Mesendoderm (in vitro differentiated cells): ENCODE measurements at regions not wholly inside any gene's neighbourhood (a gene's known extent, or its start where the extent isn't known, plus 50 kb on each side); places are given as distances from the start of the nearest gene placed in this dataset.

Experiments used
- DNase-seq: peaks from one replicate; pipeline ENCODE4 v3.0.0; 2013
- H2AK5ac ChIP-seq: 2 replicates; pipeline ENCODE4 v1.6.1; 2013; ENCODE audit warnings: low read length, inconsistent platforms
- H2BK120ac ChIP-seq: 2 replicates; pipeline ENCODE4 v1.6.1; 2013; ENCODE audit warnings: low read depth, mild to moderate bottlenecking, low read length, moderate library complexity, mixed read lengths
- H2BK15ac ChIP-seq: replicated peaks from 2 replicates; pipeline ENCODE4 v1.6.1; 2013; ENCODE audit warnings: low read depth, mild to moderate bottlenecking, moderate library complexity
- H2BK5ac ChIP-seq: 2 replicates; pipeline ENCODE4 v1.6.1; 2013; ENCODE audit warnings: low read length, inconsistent platforms
- H3K18ac ChIP-seq: 2 replicates; pipeline ENCODE4 v1.6.1; 2013; ENCODE audit warnings: mild to moderate bottlenecking, low read length, mixed read lengths
- H3K23ac ChIP-seq: one replicate; pipeline ENCODE4 v1.6.1; 2013; ENCODE audit warnings: low read length
- H3K27ac ChIP-seq: 2 replicates; pipeline ENCODE4 v1.5.1; 2013; ENCODE audit warnings: low read depth, mild to moderate bottlenecking, inconsistent platforms, low read length, moderate library complexity
- H3K27me3 ChIP-seq: 2 replicates; pipeline ENCODE4 v1.6.1; 2013; ENCODE audit warnings: low read length, control low read depth, mild to moderate bottlenecking, inconsistent platforms; ENCODE audit not compliant: insufficient read depth, poor library complexity
- H3K36me3 ChIP-seq: 2 replicates; pipeline ENCODE4 v1.6.1; 2013; ENCODE audit warnings: low read length, inconsistent platforms; ENCODE audit not compliant: control insufficient read depth, insufficient read depth
- H3K4ac ChIP-seq: one replicate; pipeline ENCODE4 v1.6.1; 2013; ENCODE audit warnings: low read depth, mild to moderate bottlenecking, low read length, moderate library complexity
- H3K4me1 ChIP-seq: 2 replicates; pipeline ENCODE4 v1.6.1; 2013; ENCODE audit warnings: low read depth, low read length, inconsistent platforms; ENCODE audit not compliant: control insufficient read depth
- H3K4me2 ChIP-seq: 2 replicates; pipeline ENCODE4 v1.6.1; 2013; ENCODE audit warnings: low read length
- H3K4me3 ChIP-seq: 2 replicates; pipeline ENCODE4 v1.5.1; 2013; ENCODE audit warnings: mild to moderate bottlenecking, low read length
- H3K56ac ChIP-seq: one replicate; pipeline ENCODE4 v1.6.1; 2013; ENCODE audit warnings: low read length
- H3K79me1 ChIP-seq: 2 replicates; pipeline ENCODE4 v1.6.1; 2013; ENCODE audit warnings: low read length, inconsistent platforms
- H3K79me2 ChIP-seq: 2 replicates; pipeline ENCODE4 v1.6.1; 2013; ENCODE audit warnings: mild to moderate bottlenecking, low read length; ENCODE audit not compliant: control insufficient read depth, insufficient read depth
- H3K9ac ChIP-seq: 2 replicates; pipeline ENCODE4 v1.6.1; 2013; ENCODE audit warnings: low read length, inconsistent platforms
- H4K5ac ChIP-seq: one replicate; pipeline ENCODE4 v1.6.1; 2013; ENCODE audit warnings: low read length
- H4K8ac ChIP-seq: one replicate; pipeline ENCODE4 v1.6.1; 2013; ENCODE audit warnings: low read depth, mild to moderate bottlenecking, control low read depth, low read length, moderate library complexity
- WGBS: extraction: QIAGEN DNeasy Blood & Tissue Kit; methylation state at CpG from one replicate; pipeline ENCODE4 v1.1.7; 2013; ENCODE audit warnings: low lambda C conversion rate, missing lambda C conversion rate; ENCODE audit not compliant: insufficient coverage; ENCODE audit errors: extremely low coverage; 5-methylcytosine and 5-hydroxymethylcytosine counted together

GRCh38 chr3:41076399-41076798 lies 122.9 kb upstream of the CTNNB1 start:
- no peaks in the 10 kb centered on the region for H3K79me1 ChIP-seq
- no peak overlapping the region for H3K4ac ChIP-seq
- no peaks in the 10 kb centered on the region for H3K79me2 ChIP-seq
- H3K18ac ChIP-seq, result no peak overlapping the region
- H2BK15ac ChIP-seq, result no peak overlapping the region
- H3K4me1 ChIP-seq, result peaks cover 5% of the 10 kb centered on the region
- no peak overlapping the region for H2AK5ac ChIP-seq
- no peak overlapping the region for H3K4me2 ChIP-seq
- H4K8ac ChIP-seq, result no peak overlapping the region
- no peak overlapping the region for H3K56ac ChIP-seq
- no peak overlapping the region for H3K27ac ChIP-seq
- no peak for DNase-seq
- H3K27me3 ChIP-seq, result no peaks in the 10 kb centered on the region
- no peaks in the 10 kb centered on the region for H3K36me3 ChIP-seq
- no peak overlapping the region for H3K23ac ChIP-seq
- no peak overlapping the region for H2BK5ac ChIP-seq
- no peak overlapping the region for H3K4me3 ChIP-seq
- no peak overlapping the region for H2BK120ac ChIP-seq
- H3K9ac ChIP-seq, result no peak overlapping the region
- no peak overlapping the region for H4K5ac ChIP-seq

- H3K4me1 ChIP-seq, result peaks cover 5% of the 10 kb centered on the region
- H3K27me3 ChIP-seq, result no peaks in the 10 kb centered on the region
- H2BK120ac ChIP-seq, result no peak overlapping the region
- H3K9ac ChIP-seq, result no peak overlapping the region
- no CpG with 5 or more reads among the region's 4 CpGs for WGBS
- no peak overlapping the region for H2AK5ac ChIP-seq
- H2BK5ac ChIP-seq, result no peak overlapping the region
- H3K79me2 ChIP-seq, result no peaks in the 10 kb centered on the region
- H3K56ac ChIP-seq, result no peak overlapping the region
- no peak overlapping the region for H3K27ac ChIP-seq
- H3K18ac ChIP-seq, result no peak overlapping the region
- H4K8ac ChIP-seq, result no peak overlapping the region
- H3K4me3 ChIP-seq, result no peak overlapping the region
- H3K4ac ChIP-seq, result no peak overlapping the region
- H3K79me1 ChIP-seq, result no peaks in the 10 kb centered on the region
- no peaks in the 10 kb centered on the region for H3K36me3 ChIP-seq
- H2BK15ac ChIP-seq, result no peak overlapping the region
- H3K4me2 ChIP-seq, result no peak overlapping the region
- no peak for DNase-seq
- H3K23ac ChIP-seq, result no peak overlapping the region
- H4K5ac ChIP-seq, result no peak overlapping the region
These were observed 119.2 kb upstream of the CTNNB1 start for GRCh38 chr3:41080141-41080540.

GRCh38 chr3:41088882-41089281 lies 110.4 kb upstream of the CTNNB1 start:
- H3K4me2 ChIP-seq, result no peak overlapping the region
- H4K8ac ChIP-seq, result no peak overlapping the region
- DNase-seq, result no peak
- no peak overlapping the region for H2BK120ac ChIP-seq
- WGBS, result no CpG with 5 or more reads among the region's 1 CpG
- no peaks in the 10 kb centered on the region for H3K36me3 ChIP-seq
- no peak overlapping the region for H2BK5ac ChIP-seq
- no peak overlapping the region for H3K18ac ChIP-seq
- H3K9ac ChIP-seq, result no peak overlapping the region
- no peaks in the 10 kb centered on the region for H3K79me1 ChIP-seq
- no peaks in the 10 kb centered on the region for H3K27me3 ChIP-seq
- no peak overlapping the region for H3K27ac ChIP-seq
- H4K5ac ChIP-seq, result no peak overlapping the region
- no peak overlapping the region for H2BK15ac ChIP-seq
- H2AK5ac ChIP-seq, result no peak overlapping the region
- H3K4me3 ChIP-seq, result no peak overlapping the region
- no peaks in the 10 kb centered on the region for H3K79me2 ChIP-seq
- H3K56ac ChIP-seq, result no peak overlapping the region
- no peaks in the 10 kb centered on the region for H3K4me1 ChIP-seq
- H3K23ac ChIP-seq, result no peak overlapping the region
- H3K4ac ChIP-seq, result no peak overlapping the region

GRCh38 chr3:41089566-41089965 lies 109.7 kb upstream of the CTNNB1 start:
- Histone ChIP-seq H3K56ac (no peak overlapping the region), H3K4ac (no peak overlapping the region), H3K9ac (no peak overlapping the region), H3K4me1 (no peaks in the 10 kb centered on the region), H3K27ac (no peak overlapping the region), H2BK120ac (no peak overlapping the region), H2BK5ac (no peak overlapping the region), H3K4me3 (no peak overlapping the region), H3K4me2 (no peak overlapping the region), H3K36me3 (no peaks in the 10 kb centered on the region), H3K23ac (no peak overlapping the region), H4K5ac (no peak overlapping the region), H3K18ac (no peak overlapping the region), H2BK15ac (no peak overlapping the region), H3K79me1 (no peaks in the 10 kb centered on the region), H4K8ac (no peak overlapping the region), H2AK5ac (no peak overlapping the region), H3K27me3 (no peaks in the 10 kb centered on the region), H3K79me2 (no peaks in the 10 kb centered on the region)
- DNase-seq, result no peak
- WGBS, result no CpG with 5 or more reads among the region's 1 CpG

GRCh38 chr3:41092844-41093243 lies 106.5 kb upstream of the CTNNB1 start:
- no peaks in the 10 kb centered on the region for H3K79me1 ChIP-seq
- H3K27ac ChIP-seq, result no peak overlapping the region
- H3K79me2 ChIP-seq, result no peaks in the 10 kb centered on the region
- no peak overlapping the region for H2BK5ac ChIP-seq
- no peaks in the 10 kb centered on the region for H3K4me1 ChIP-seq
- H2BK120ac ChIP-seq, result no peak overlapping the region
- H3K4ac ChIP-seq, result no peak overlapping the region
- H4K5ac ChIP-seq, result no peak overlapping the region
- no peak overlapping the region for H2AK5ac ChIP-seq
- H3K23ac ChIP-seq, result no peak overlapping the region
- H3K4me2 ChIP-seq, result no peak overlapping the region
- no peak overlapping the region for H3K56ac ChIP-seq
- H2BK15ac ChIP-seq, result no peak overlapping the region
- H3K36me3 ChIP-seq, result no peaks in the 10 kb centered on the region
- H3K18ac ChIP-seq, result no peak overlapping the region
- no peak overlapping the region for H4K8ac ChIP-seq
- no peaks in the 10 kb centered on the region for H3K27me3 ChIP-seq
- H3K9ac ChIP-seq, result no peak overlapping the region
- H3K4me3 ChIP-seq, result no peak overlapping the region
- DNase-seq, result no peak
- WGBS, result no CpG with 5 or more reads among the region's 4 CpGs

- Histone ChIP-seq H2BK5ac (no peak overlapping the region), H3K9ac (no peak overlapping the region), H3K79me2 (no peaks in the 10 kb centered on the region), H2BK15ac (no peak overlapping the region), H3K36me3 (no peaks in the 10 kb centered on the region), H3K23ac (no peak overlapping the region), H2AK5ac (no peak overlapping the region), H3K56ac (no peak overlapping the region), H3K79me1 (no peaks in the 10 kb centered on the region), H3K27ac (no peak overlapping the region), H3K4me1 (no peaks in the 10 kb centered on the region), H4K8ac (no peak overlapping the region), H3K4me2 (no peak overlapping the region), H3K4ac (no peak overlapping the region), H4K5ac (no peak overlapping the region), H3K18ac (no peak overlapping the region), H3K27me3 (no peaks in the 10 kb centered on the region), H2BK120ac (no peak overlapping the region), H3K4me3 (no peak overlapping the region)
- WGBS, result no CpG with 5 or more reads among the region's 3 CpGs
- DNase-seq, result no peak
These were observed 105.8 kb upstream of the CTNNB1 start for GRCh38 chr3:41093476-41093875.
